Erythroblast (primary cell): ENCODE measurements at regions not wholly inside any gene's neighbourhood (a gene's known extent, or its start where the extent isn't known, plus 50 kb on each side); places are given as distances from the start of the nearest gene placed in this dataset.

Source experiments
- DNase-seq, 2 experiments: peaks; one replicate each; lab custom pipeline; 2025; lab: John Stamatoyannopoulos, UW
- GATA1 ChIP-seq: IDR thresholded peaks from 2 replicates; pipeline ENCODE4 v1.6.1; 2011; ENCODE audit warnings: low read depth, mild to moderate bottlenecking, control low read depth, low read length, moderate library complexity
- POLR2A ChIP-seq: IDR thresholded peaks from 2 replicates; pipeline ENCODE4 v1.6.1; 2011; ENCODE audit warnings: mild to moderate bottlenecking, low read length

GRCh38 chr20:7629880-7630279 lies 310.4 kb downstream of the HAO1 start:
- TF ChIP-seq GATA1 (no peak), POLR2A (no peak)

GRCh38 chr20:7637184-7637583 lies 303.1 kb downstream of the HAO1 start:
- no peak for DNase-seq
- no peak for TF ChIP-seq POLR2A
- no peak for TF ChIP-seq GATA1

More at GRCh38 chr20:7629880-7630279, 310.4 kb downstream of the HAO1 start:
- no peak for DNase-seq

- DNase-seq: no peak
- no peak for TF ChIP-seq GATA1
- TF ChIP-seq POLR2A: no peak
Measured at GRCh38 chr20:7650086-7650879, 290.0 kb downstream of the HAO1 start.

- TF ChIP-seq GATA1 (no peak), POLR2A (no peak)
- DNase-seq: no peak
Measured at GRCh38 chr20:7654231-7654630, 286.0 kb downstream of the HAO1 start.

GRCh38 chr20:7656687-7657467 lies 283.4 kb downstream of the HAO1 start:
- no peak for DNase-seq
- no peak for TF ChIP-seq POLR2A
- no peak for TF ChIP-seq GATA1

- no peak for DNase-seq
- TF ChIP-seq POLR2A: no peak
- TF ChIP-seq GATA1: no peak
Measured at GRCh38 chr20:7657569-7657968, 282.7 kb downstream of the HAO1 start.

GRCh38 chr20:7660165-7660564 lies 280.1 kb downstream of the HAO1 start:
- no peak for DNase-seq
- no peak for TF ChIP-seq POLR2A
- no peak for TF ChIP-seq GATA1

GRCh38 chr20:7665376-7665775 lies 274.9 kb downstream of the HAO1 start:
- no peak for DNase-seq
- TF ChIP-seq POLR2A (no peak), GATA1 (no peak)

- TF ChIP-seq GATA1 (no peak), POLR2A (no peak)
- no peak for DNase-seq
Measured at GRCh38 chr20:7667194-7667593, 273.1 kb downstream of the HAO1 start.

- TF ChIP-seq POLR2A: no peak
- no peak for TF ChIP-seq GATA1
Measured at GRCh38 chr20:7672571-7672970, 267.7 kb downstream of the HAO1 start.

GRCh38 chr20:7673841-7674240 lies 266.4 kb downstream of the HAO1 start:
- TF ChIP-seq POLR2A (no peak), GATA1 (no peak)
- DNase-seq: no peak

More at GRCh38 chr20:7672571-7672970, 267.7 kb downstream of the HAO1 start:
- DNase-seq: no peak

GRCh38 chr20:7682916-7683315 lies 257.3 kb downstream of the HAO1 start:
- no peak for DNase-seq
- no peak for TF ChIP-seq GATA1
- TF ChIP-seq POLR2A: no peak

GRCh38 chr20:7687065-7687464 lies 253.2 kb downstream of the HAO1 start:
- DNase-seq: no peak
- TF ChIP-seq POLR2A (no peak), GATA1 (no peak)

GRCh38 chr20:7689151-7689550 lies 251.1 kb downstream of the HAO1 start:
- TF ChIP-seq POLR2A: no peak
- no peak for TF ChIP-seq GATA1
- no peak for DNase-seq
